Nephron progenitor cell (in vitro differentiated cells): ENCODE measurements at regions not wholly inside any gene's neighbourhood (a gene's known extent, or its start where the extent isn't known, plus 50 kb on each side); places are given as distances from the start of the nearest gene placed in this dataset.

Experiments
- DNase-seq: peaks from one replicate; pipeline ENCODE4 v3.0.0; 2021
- H3K27ac Mint-ChIP-seq: 2 replicates; pipeline ENCODE4 v1.8.0; 2021; ENCODE audit warnings: mild to moderate bottlenecking, moderate library complexity, mixed read lengths
- H3K27me3 Mint-ChIP-seq: 2 replicates; pipeline ENCODE4 v1.8.0; 2021; ENCODE audit warnings: mild to moderate bottlenecking, low read depth, mixed read lengths; ENCODE audit not compliant: poor library complexity
- H3K36me3 Mint-ChIP-seq: 2 replicates; pipeline ENCODE4 v1.8.0; 2021; ENCODE audit warnings: low read depth, mixed read lengths
- H3K4me1 Mint-ChIP-seq: 2 replicates; pipeline ENCODE4 v1.8.0; 2021; ENCODE audit warnings: mixed read lengths
- H3K4me3 Mint-ChIP-seq: 2 replicates; pipeline ENCODE4 v1.8.0; 2021; ENCODE audit warnings: mild to moderate bottlenecking, moderate library complexity, mixed read lengths
- H3K9me3 Mint-ChIP-seq: 2 replicates; pipeline ENCODE4 v1.8.0; 2021; ENCODE audit warnings: mild to moderate bottlenecking, moderate library complexity, mixed read lengths
- CTCF ChIP-seq: fragments of 200-600 bp; sonication (generic); IDR thresholded peaks from 2 replicates; pipeline ENCODE4 v1.5.0; 2021; ENCODE audit warnings: antibody characterized with exemption

GRCh38 chr17:73773702-73774101 lies 129.5 kb upstream of the SDK2 start:
- H3K27ac Mint-ChIP-seq = no peak overlapping the region
- TF ChIP-seq CTCF = no peak
- DNase-seq = no peak
- peaks cover 22% of the 10 kb centered on the region for H3K9me3 Mint-ChIP-seq
- H3K36me3 Mint-ChIP-seq = no peaks in the 10 kb centered on the region
- peaks cover 43% of the 10 kb centered on the region for H3K27me3 Mint-ChIP-seq
- peaks cover 15% of the 10 kb centered on the region for H3K4me1 Mint-ChIP-seq
- H3K4me3 Mint-ChIP-seq = no peak overlapping the region

- Mint-ChIP-seq H3K27ac (no peak overlapping the region), H3K4me1 (peaks cover 15% of the 10 kb centered on the region), H3K4me3 (no peak overlapping the region), H3K9me3 (peaks cover 28% of the 10 kb centered on the region), H3K27me3 (peaks cover 32% of the 10 kb centered on the region), H3K36me3 (no peaks in the 10 kb centered on the region)
- no peak for TF ChIP-seq CTCF
- DNase-seq = no peak
These were observed 130.6 kb upstream of the SDK2 start for GRCh38 chr17:73774852-73775251.

GRCh38 chr17:73776351-73777130 lies 132.3 kb upstream of the SDK2 start:
- Mint-ChIP-seq H3K9me3 (peaks cover 32% of the 10 kb centered on the region), H3K36me3 (no peaks in the 10 kb centered on the region), H3K4me1 (peaks cover 15% of the 10 kb centered on the region), H3K27me3 (peaks cover 25% of the 10 kb centered on the region), H3K27ac (no peak overlapping the region), H3K4me3 (no peak overlapping the region)
- no peak for TF ChIP-seq CTCF
- DNase-seq = no peak

- Mint-ChIP-seq H3K9me3 (peaks cover 32% of the 10 kb centered on the region), H3K27me3 (peaks cover 22% of the 10 kb centered on the region), H3K36me3 (no peaks in the 10 kb centered on the region), H3K4me1 (peaks cover 15% of the 10 kb centered on the region), H3K4me3 (no peak overlapping the region), H3K27ac (no peak overlapping the region)
- no peak for DNase-seq
- no peak for TF ChIP-seq CTCF
These were observed 132.8 kb upstream of the SDK2 start for GRCh38 chr17:73777131-73777449.

GRCh38 chr17:73782231-73782630 lies 138.0 kb upstream of the SDK2 start:
- Mint-ChIP-seq H3K4me3 (no peak overlapping the region), H3K27me3 (peaks cover 22% of the 10 kb centered on the region), H3K4me1 (peaks cover 47% of the 10 kb centered on the region), H3K27ac (no peak overlapping the region), H3K9me3 (peaks cover 16% of the 10 kb centered on the region), H3K36me3 (no peaks in the 10 kb centered on the region)
- no peak for DNase-seq
- TF ChIP-seq CTCF = no peak
